ENCODE measurements at regions not wholly inside any gene's neighbourhood (a gene's known extent, or its start where the extent isn't known, plus 50 kb on each side); places are given as distances from the start of the nearest gene placed in this dataset.

DNA sequence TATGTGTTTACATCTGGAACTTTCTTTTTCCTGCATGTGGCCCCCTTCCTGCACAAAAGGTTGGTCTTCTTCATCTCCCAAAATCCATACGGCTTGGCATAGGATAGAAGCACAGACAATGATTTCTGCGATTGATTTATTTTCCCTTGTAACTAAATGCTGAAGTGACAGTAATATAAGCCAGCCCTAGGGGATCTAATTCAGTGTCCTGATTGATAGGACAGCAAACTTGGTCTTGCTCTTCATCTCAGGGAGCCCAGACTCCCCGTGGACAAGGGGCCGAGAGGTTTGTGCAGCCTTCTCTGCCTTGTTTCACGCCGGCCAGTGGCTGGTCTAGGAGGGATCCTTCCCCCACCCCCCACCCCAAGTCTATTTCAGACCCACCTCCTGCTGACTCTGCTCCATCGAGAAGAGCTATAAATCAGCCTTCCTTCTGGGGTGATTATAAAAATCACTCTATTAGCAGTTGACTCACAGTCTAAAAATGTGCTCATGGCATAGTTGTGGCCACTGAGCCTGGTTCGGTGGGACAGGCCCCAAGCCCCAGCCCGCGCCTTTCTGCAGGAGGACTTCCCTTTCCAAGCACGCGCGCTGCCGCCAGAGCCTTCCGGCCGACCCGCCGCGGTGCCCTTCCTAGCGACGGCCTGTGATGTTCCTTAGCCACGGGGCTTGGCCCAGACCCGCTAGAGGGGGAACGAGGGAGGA is 89.8 kb upstream of the COL5A1 start:
- TF ChIP-seq, protein P1, sequence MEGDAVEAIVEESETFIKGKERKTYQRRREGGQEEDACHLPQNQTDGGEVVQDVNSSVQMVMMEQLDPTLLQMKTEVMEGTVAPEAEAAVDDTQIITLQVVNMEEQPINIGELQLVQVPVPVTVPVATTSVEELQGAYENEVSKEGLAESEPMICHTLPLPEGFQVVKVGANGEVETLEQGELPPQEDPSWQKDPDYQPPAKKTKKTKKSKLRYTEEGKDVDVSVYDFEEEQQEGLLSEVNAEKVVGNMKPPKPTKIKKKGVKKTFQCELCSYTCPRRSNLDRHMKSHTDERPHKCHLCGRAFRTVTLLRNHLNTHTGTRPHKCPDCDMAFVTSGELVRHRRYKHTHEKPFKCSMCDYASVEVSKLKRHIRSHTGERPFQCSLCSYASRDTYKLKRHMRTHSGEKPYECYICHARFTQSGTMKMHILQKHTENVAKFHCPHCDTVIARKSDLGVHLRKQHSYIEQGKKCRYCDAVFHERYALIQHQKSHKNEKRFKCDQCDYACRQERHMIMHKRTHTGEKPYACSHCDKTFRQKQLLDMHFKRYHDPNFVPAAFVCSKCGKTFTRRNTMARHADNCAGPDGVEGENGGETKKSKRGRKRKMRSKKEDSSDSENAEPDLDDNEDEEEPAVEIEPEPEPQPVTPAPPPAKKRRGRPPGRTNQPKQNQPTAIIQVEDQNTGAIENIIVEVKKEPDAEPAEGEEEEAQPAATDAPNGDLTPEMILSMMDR (conservative IDR thresholded peaks at IDR 0.05; ENCODE audit: low read length), result no peak
- H3K4me3 ChIP-seq (ENCODE audit: low read length), result no peak overlapping the region
- DNase-seq (ENCODE audit: low read depth), result peak; percentile 95

DNA sequence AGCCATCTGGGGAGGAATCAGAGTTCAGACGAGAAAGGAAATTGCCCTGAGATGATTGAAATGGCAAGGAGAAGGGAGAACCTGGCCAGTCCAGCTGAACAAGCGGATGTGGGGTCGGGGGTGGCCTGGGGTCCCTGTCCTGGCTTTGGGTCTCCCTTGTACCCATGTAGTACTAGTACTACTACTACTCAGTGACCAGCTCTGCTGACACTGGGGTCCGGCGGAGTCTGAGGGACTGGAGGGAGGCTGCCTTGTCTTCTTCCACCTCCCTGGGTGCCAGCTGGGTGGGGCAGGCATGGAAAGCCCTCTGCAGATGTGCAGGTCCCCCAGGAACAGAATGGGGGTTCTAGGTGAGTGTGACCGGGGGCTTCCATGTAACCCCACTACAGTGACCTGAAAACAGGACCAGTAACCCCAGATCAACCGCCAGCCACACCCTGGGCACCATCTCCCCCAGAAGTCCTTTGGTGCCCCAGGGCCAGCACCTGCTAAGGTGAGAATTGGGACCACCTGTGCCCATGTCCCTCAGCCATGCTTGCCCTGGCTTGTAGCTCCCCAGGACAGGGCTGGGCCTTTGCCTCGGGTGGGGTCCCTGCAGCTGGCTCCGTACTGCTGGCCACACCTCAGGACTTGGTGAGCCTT is 89.1 kb upstream of the COL5A1 start:
- H3K4me3 ChIP-seq (ENCODE audit: low read length), result no peak overlapping the region
- DNase-seq (ENCODE audit: low read depth), result no peak
- TF ChIP-seq, protein P1 (conservative IDR thresholded peaks at IDR 0.05; ENCODE audit: low read length), result no peak

DNA sequence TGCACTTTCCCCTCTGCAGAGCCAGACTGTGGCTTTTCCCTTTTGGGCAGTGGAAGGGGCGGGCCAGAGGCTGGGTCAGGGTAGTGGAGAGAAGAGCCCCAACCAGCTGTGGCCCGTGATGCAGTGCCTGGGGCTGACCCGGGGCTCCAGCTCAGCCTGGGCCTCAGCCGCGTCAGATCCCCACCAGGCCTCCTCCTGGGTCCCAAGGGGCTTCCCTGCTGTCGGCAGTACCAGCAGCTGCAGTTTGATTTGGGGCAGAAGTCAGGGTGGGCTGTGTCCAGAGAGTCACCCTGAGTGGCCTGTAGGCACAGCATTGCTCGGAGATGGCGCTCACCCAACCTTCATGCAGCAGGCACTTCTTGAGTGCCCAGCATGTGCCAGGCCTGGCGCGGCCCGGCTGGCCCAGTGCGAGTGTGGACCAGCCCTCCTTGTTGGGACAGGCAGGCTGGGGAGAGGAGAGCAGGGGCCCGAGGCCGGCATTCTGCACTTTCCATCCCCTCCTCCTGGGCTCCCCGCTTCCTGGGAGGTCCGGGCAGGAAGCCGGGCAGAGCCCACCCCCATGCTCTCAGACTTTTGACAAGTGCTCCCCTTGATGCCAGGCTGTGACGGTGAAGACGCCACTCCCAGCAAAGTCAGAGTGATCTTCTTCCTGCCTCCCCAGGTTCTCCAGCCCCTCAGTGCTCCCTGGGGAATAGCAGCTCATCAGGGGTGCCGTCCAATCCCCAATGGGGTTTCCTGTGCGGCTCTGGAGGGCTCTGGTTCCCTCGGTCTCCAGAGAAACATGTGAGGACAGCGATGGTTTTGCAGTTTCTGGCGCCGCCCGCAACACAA is 88.3 kb upstream of the COL5A1 start:
- DNase-seq (ENCODE audit: low read depth), result no peak
- H3K4me3 ChIP-seq (ENCODE audit: low read length), result no peak overlapping the region
- TF ChIP-seq, protein P1 (conservative IDR thresholded peaks at IDR 0.05; ENCODE audit: low read length), result no peak

DNA sequence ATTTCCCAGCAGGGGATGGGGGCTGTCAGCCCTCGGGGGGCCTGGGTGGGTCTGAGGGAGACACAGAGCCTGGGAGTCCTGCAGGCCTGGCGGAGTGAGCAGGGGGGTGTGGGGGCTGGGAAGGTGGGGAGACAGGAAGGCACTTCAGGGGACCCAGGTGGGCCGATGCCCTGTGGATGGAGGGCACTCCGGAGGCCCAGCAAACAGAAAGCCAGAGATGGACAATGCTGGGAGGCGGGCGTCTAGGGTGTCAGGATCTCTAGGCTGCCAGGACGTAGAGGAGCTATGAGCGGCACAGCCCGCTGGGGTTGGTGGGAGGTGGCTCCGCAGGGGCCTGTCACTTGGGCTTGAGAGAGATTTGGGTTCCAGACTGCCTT is 87.6 kb upstream of the COL5A1 start:
- TF ChIP-seq, protein P1 (conservative IDR thresholded peaks at IDR 0.05; ENCODE audit: low read length), result no peak
- DNase-seq (ENCODE audit: low read depth), result no peak
- H3K4me3 ChIP-seq (ENCODE audit: low read length), result no peak overlapping the region

DNA sequence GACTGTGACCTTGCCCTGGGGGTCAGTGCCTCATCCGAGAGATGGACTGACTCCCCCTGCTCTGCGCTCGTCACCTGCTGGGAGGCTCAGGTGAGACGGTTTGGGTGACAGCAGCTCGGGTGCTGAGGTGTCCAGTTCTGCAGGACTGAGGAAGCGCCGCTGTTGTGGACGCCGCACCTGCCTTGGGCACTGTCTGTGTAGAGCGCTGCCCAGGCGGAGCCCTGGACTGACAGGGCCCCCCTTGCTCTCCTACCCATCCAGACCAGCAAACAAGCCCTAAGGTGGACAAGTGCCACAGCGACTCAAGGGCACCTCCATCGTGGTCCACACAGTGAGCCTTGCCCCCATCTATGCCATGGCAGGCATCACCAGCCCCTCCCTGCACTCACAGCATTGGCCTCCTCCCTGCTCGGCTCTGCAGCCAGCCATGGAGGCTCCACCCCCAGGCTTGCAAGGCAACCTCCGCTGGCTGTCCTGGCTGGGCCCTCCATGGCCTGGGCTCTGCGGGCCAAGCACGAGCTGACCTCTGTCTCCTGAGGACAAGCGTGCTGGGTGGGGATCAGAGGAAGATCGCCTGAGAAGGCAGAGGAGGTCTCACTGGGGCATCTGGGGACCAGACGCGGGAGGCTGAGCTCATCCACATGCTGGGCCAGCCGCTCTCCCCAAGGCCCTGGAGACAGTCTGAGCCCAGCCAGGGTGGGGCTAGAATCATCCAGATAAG is 87.1 kb upstream of the COL5A1 start:
- no peak overlapping the region for H3K4me3 ChIP-seq (ENCODE audit: low read length)
- TF ChIP-seq, protein P1 (conservative IDR thresholded peaks at IDR 0.05; ENCODE audit: low read length), result no peak
- peak; percentile 82 for DNase-seq (ENCODE audit: low read depth)

DNA sequence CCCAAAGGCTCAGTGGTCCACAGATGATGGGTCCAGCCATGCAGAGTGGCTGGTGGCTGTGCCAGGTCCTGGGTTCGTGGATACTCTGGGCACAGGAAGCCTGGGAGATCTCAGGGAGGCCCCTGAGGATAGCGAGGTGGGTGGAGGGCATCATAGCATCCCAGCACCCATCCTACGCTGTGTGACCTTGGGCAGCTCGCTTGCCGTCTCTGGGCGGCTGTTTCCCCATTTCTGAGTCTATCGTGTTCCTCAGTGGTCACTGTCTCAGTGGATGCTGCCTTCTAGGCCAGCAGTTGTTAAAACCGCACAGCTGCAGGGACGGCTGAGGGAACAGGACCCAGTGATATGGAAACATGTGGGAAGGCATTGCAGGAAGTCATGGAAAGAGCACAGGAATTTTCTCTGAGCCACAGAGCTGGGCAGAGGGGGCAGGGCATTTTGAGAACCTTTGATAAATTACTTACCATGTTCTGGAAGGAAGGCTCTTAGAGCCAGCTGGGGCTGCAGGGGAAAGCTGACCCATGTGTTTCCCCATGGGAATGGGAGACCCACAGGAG is 86.4 kb upstream of the COL5A1 start:
- DNase-seq (ENCODE audit: low read depth), result peak; percentile 88
- no peak overlapping the region for H3K4me3 ChIP-seq (ENCODE audit: low read length)
- TF ChIP-seq, protein P1 (conservative IDR thresholded peaks at IDR 0.05; ENCODE audit: low read length), result no peak

Data from AG10803 (cell line).